GM12864 (cell line): ENCODE measurements at regions not wholly inside any gene's neighbourhood (a gene's known extent, or its start where the extent isn't known, plus 50 kb on each side); places are given as distances from the start of the nearest gene placed in this dataset.
"Not testable (repeated sequence)": the region's sequence is repeated elsewhere in the genome, so short reads cannot be mapped to it uniquely, and the experiment has no call there.

ENCODE experiments used
- DNase-seq: peaks from one replicate; pipeline ENCODE4 v3.0.0-alpha.2; 2011; ENCODE audit warnings: low read depth
- H3K4me3 ChIP-seq: 2 replicates; pipeline ENCODE4 v1.5.1; 2011; ENCODE audit warnings: mild to moderate bottlenecking, low read depth, low read length, control low read depth
- CTCF ChIP-seq: IDR thresholded peaks from 2 replicates; pipeline ENCODE4 v1.5.1; 2011; ENCODE audit warnings: low read depth, mild to moderate bottlenecking, moderate library complexity, low read length, control low read depth, inconsistent platforms; ENCODE audit errors: missing control alignments

GRCh38 chr4:146051728-146052391 lies 113.2 kb upstream of the ZNF827 start:
- DNase-seq = no peak
- H3K4me3 ChIP-seq = no peak overlapping the region
- no peak for TF ChIP-seq CTCF

DNA sequence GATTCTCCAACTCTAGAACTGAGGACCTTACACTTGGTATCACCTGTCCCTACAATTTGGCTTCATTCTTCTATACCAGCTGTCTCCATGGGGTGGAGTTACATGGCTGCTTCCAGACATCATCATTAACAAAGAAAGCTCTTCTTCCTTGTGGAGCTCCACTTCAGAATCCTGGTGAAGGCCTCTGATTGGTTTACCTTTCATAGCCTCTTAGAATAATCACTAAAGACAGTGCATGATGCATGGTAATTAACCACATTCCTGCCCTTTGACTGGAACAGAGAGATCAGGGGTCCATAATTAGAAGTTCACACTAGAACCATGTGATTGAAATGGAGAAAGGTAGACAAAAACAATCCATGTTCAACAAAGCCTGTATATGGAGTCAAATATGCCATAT lies 112.6 kb upstream of the ZNF827 start:
- no peak for TF ChIP-seq CTCF
- no peak for DNase-seq
- no peak overlapping the region for H3K4me3 ChIP-seq

GRCh38 chr4:146049802-146050201 lies 111.2 kb upstream of the ZNF827 start:
- DNase-seq = peak; percentile 71
- no peak overlapping the region for H3K4me3 ChIP-seq
- TF ChIP-seq CTCF = no peak

- DNase-seq, H3K4me3 ChIP-seq: not testable (repeated sequence)
Measured at GRCh38 chr4:146047768-146048167, 109.1 kb upstream of the ZNF827 start.

- TF ChIP-seq CTCF = no peak
- no peak for DNase-seq
- H3K4me3 ChIP-seq = no peak overlapping the region
Measured at GRCh38 chr4:146041139-146042004, 102.7 kb upstream of the ZNF827 start.

- no peak for DNase-seq
Measured at GRCh38 chr4:146040623-146041022, 102.0 kb upstream of the ZNF827 start.

More at GRCh38 chr4:146040623-146041022, 102.0 kb upstream of the ZNF827 start:
- no peak for TF ChIP-seq CTCF
- no peak overlapping the region for H3K4me3 ChIP-seq
